BJ (cell line): ENCODE measurements at regions not wholly inside any gene's neighbourhood (a gene's known extent, or its start where the extent isn't known, plus 50 kb on each side); places are given as distances from the start of the nearest gene placed in this dataset.
A peak's percentile ranks its signal among the peaks of the same experiment; 100 is the strongest.

Experiments
- CTCF ChIA-PET: fragments of 350-600 bp; formaldehyde crosslinking; extraction: SDS; loops from one replicate; lab custom pipeline; 2021; ENCODE audit warnings: antibody characterized with exemption, inconsistent platforms; lab: Yijun Ruan, JAX
- POLR2A ChIA-PET: fragments of 300-600 bp; sonication (Branson Sonifier 250); formaldehyde crosslinking; extraction: SDS; loops from one replicate; lab custom pipeline; 2021; ENCODE audit warnings: antibody characterized with exemption; lab: Charles Lee
- DNase-seq: peaks from one replicate; pipeline ENCODE4 v3.0.0-alpha.2; 2011; ENCODE audit warnings: low read depth
- H3K27me3 ChIP-seq: 2 replicates; pipeline ENCODE4 v1.6.0; 2011; ENCODE audit warnings: low read length; ENCODE audit not compliant: control insufficient read depth, insufficient read depth
- H3K36me3 ChIP-seq: 2 replicates; pipeline ENCODE4 v1.5.1; 2011; ENCODE audit warnings: low read length; ENCODE audit not compliant: control insufficient read depth, insufficient read depth
- H3K4me3 ChIP-seq: 2 replicates; pipeline ENCODE4 v1.5.1; 2011; ENCODE audit warnings: low read depth, mild to moderate bottlenecking, control low read depth, low read length
- TF ChIP-seq, protein P1 (sequence below): IDR thresholded peaks from 2 replicates; pipeline ENCODE4 v1.5.1; 2011; ENCODE audit warnings: low read depth, mild to moderate bottlenecking, control low read depth, inconsistent platforms, low read length, moderate library complexity; ENCODE audit not compliant: insufficient read depth

DNA sequence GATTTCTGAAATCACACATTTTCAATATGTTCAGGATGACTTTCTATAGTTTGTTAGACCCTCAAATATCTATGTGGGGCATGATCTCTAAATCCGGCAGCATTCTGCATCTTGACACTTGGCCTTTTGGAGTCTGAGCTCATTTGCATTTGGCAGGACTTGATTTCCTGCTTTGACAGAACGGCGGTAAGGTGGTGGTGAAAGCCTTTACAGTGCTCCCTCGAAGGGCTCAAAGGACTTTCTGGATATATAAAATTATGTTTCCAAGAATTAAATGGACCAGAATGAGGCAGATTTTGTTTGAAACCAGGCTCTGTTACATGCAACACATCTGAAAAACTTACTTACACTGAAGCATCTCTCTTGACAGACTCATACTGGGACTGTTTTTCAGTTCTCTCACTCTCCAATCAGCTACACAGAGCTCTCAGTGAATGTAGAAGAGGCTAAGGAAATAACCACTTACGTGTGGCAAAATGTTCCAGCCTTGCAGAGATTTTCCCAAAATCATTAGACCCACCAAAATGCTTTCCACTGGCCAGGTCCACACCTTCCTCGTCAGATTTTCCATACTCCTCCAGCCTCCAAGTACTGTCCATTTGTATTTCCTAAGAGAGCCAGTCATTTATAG lies 207.2 kb downstream of the SPRY2 start:
- Histone ChIP-seq H3K36me3 (no peaks in the 10 kb centered on the region), H3K4me3 (no peak overlapping the region), H3K27me3 (no peaks in the 10 kb centered on the region)
- DNase-seq: no peak
- ChIA-PET CTCF (interaction anchor here (0.7 to 1.3 kb wide), 2 partner anchors 10 to 29 kb away, joined by 3 read pairs; no protein-coding TSS in a partner anchor), POLR2A (no interaction called here)
- TF ChIP-seq, protein P1, sequence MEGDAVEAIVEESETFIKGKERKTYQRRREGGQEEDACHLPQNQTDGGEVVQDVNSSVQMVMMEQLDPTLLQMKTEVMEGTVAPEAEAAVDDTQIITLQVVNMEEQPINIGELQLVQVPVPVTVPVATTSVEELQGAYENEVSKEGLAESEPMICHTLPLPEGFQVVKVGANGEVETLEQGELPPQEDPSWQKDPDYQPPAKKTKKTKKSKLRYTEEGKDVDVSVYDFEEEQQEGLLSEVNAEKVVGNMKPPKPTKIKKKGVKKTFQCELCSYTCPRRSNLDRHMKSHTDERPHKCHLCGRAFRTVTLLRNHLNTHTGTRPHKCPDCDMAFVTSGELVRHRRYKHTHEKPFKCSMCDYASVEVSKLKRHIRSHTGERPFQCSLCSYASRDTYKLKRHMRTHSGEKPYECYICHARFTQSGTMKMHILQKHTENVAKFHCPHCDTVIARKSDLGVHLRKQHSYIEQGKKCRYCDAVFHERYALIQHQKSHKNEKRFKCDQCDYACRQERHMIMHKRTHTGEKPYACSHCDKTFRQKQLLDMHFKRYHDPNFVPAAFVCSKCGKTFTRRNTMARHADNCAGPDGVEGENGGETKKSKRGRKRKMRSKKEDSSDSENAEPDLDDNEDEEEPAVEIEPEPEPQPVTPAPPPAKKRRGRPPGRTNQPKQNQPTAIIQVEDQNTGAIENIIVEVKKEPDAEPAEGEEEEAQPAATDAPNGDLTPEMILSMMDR: no peak

DNA sequence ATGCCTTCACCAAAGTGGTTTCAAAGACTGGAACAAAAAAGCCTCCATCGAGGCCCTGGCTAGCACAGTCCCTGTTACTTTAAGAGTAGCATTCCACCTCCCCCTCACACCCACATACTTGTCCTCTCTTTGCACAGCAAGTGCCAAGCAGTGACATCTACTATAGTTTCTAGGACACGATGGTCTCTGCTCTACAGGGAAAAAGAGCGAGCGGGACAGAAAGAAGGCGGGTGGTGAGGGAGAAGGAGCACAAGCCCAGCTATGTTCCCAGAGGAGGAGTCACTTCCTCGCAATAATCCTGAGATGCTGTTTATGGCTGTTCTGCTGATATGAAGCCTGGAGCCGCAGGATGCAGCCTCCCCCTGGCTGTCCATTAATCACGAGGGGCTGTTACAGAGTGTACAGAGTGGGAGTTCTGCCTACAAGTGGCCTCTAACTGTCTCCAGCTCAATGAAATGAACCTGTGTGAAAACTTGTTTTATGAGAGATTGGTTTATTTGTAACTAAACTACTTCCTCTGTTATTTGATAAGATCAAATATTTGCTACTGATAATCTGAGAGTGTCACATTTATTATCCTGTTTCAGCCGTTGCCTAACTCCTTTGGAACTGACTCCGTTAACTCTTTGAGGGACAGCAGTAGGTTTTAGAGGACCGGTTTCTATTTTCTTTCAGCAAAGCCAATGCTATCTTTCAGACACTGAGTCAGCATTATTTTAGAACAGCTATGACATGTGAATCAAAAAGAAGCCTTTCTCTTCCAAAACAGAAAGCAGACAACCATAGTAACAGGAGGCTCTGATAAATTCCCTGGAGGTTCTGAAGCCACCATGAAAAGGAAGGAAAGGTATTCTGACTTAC lies 208.0 kb downstream of the SPRY2 start:
- CTCF ChIA-PET: interaction anchor here (0.7 to 1.3 kb wide), 3 partner anchors 9 to 85 kb away, joined by 3 read pairs; no protein-coding TSS in a partner anchor
- POLR2A ChIA-PET: no interaction called here
- DNase-seq: no peak
- no peaks in the 10 kb centered on the region for H3K36me3 ChIP-seq
- no peaks in the 10 kb centered on the region for H3K27me3 ChIP-seq
- TF ChIP-seq, protein P1: no peak
- H3K4me3 ChIP-seq: peak overlapping the region; percentile 21; the same call in 1 of the 2 replicates

DNA sequence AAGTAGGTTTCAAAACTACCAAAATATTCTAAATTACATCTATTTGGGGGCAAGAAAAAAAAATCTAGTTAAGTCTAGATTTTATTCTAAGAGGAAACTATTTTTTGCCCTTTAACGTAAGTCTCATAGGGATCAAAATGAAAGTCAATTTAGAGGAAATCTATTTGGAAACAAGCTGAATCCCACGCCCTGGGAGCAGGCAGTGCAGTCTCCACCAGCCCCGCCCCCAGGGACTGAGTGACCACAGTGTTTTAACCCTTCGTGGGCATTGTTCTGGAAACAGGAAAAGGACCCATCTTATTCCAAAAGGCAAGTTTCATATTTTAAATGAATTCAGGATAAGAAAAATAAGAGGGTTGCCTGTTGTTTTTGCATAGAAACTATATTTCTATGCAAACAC lies 209.7 kb downstream of the SPRY2 start:
- TF ChIP-seq, protein P1: no peak
- ChIA-PET POLR2A (no interaction called here), CTCF (interaction anchor here (0.7 kb wide), 1 partner anchor 9 kb away, joined by 3 read pairs; no protein-coding TSS in a partner anchor)
- no peak for DNase-seq
- Histone ChIP-seq H3K27me3 (no peaks in the 10 kb centered on the region), H3K4me3 (peak overlapping the region; percentile 30), H3K36me3 (no peaks in the 10 kb centered on the region)

DNA sequence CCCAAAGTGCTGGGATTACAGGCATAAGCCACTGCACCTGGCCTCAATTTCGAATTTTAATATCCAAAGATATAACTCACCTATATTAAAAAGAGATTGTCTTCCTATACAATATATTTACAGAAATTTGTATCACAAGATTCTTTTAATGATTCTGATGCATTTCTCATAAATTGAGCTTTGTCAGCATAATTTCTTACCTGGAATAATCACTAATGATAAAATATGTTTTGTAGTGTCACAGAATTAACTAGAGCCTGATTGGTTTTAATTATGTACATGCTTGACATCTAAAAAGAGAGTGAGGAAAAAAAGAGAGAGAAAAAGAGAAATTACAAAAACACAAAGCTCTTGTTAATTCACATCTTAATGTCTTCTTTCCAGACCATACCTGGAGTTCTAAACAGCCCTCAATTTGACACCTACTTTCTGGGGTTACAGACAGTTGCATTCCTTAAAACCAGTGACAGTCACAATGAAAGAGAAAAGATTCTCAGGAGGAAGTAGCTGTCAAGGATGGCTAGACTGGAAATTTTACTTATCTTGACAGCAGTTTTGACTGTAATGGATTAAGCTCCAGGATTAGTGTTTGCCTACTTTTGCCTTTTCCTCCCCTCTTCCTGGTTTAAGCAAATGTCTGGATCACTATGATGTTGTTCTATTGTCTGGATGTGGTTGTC lies 214.4 kb downstream of the SPRY2 start:
- TF ChIP-seq, protein P1: no peak
- H3K4me3 ChIP-seq: no peak overlapping the region
- no peaks in the 10 kb centered on the region for H3K36me3 ChIP-seq
- no peak for DNase-seq
- ChIA-PET CTCF (no interaction called here), POLR2A (no interaction called here)
- H3K27me3 ChIP-seq: no peaks in the 10 kb centered on the region

DNA sequence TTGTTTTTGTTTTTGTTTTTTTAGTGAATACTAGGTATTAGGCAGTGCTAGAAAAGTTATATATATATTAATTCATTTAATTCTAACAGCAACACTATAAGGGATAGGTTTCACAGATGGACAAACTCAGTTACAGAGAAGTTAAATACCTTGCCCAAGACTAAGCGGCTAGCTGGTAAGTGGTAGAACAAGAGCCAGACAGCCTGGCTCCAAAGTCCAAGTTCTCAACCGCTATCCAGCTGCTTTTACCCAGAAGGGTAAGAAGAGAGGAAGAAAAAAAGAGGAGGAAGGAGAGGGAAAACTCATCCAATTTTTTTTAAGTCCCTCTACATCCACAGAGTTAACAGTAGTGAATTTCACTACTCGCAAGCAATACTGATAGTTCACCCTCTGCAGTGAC lies 217.0 kb downstream of the SPRY2 start:
- TF ChIP-seq, protein P1: no peak
- CTCF ChIA-PET: interaction anchor here (0.9 kb wide), 1 partner anchor 9 kb away, joined by 3 read pairs; no protein-coding TSS in a partner anchor
- no peak for DNase-seq
- POLR2A ChIA-PET: no interaction called here
- Histone ChIP-seq H3K27me3 (no peaks in the 10 kb centered on the region), H3K36me3 (no peaks in the 10 kb centered on the region), H3K4me3 (no peak overlapping the region)
